ENCODE measurements at regions not wholly inside any gene's neighbourhood (a gene's known extent, or its start where the extent isn't known, plus 50 kb on each side); places are given as distances from the start of the nearest gene placed in this dataset.

- no peaks in the 10 kb centered on the region for H3K36me3 ChIP-seq (ENCODE audit: control insufficient read depth in 3 of 3, insufficient read depth in 2 of 3, low read depth in 1 of 3, low read length in 3 of 3)
- FAIRE-seq = no peak
- H3K27me3 ChIP-seq (ENCODE audit: control insufficient read depth in 3 of 3, insufficient read depth in 3 of 3, low read length in 3 of 3) = peaks cover 0 to 4% (median 0%) of the 10 kb centered on the region in 3 donors
- no peak overlapping the region for H3K27ac ChIP-seq (ENCODE audit: low read depth in 1 of 3, low read length in 2 of 3)
- no peak for DNase-seq
- H3K4me1 ChIP-seq (ENCODE audit: control insufficient read depth in 3 of 3, insufficient read depth in 2 of 3, low read depth in 1 of 3, low read length in 2 of 3) = no peaks in the 10 kb centered on the region
- no peak overlapping the region for H3K4me3 ChIP-seq (ENCODE audit: low read depth in 1 of 3, low read length in 3 of 3)
- peaks cover 0 to 5% of the 10 kb centered on the region in 2 donors for H3K9me3 ChIP-seq (ENCODE audit: control insufficient read depth in 2 of 2, insufficient read depth in 1 of 2, low read depth in 1 of 2, low read length in 1 of 2)
- 63 to 80% (median 73%) methylated on average over 2 of the region's 2 CpGs for WGBS, 3 donors
Observed at GRCh38 chr18:63037491-63037890, 282.1 kb downstream of the BCL2 start.

GRCh38 chr18:63031375-63031774, 288.2 kb downstream of the BCL2 start:
- H3K9me3 ChIP-seq (ENCODE audit: control insufficient read depth in 2 of 2, insufficient read depth in 1 of 2, low read depth in 1 of 2, low read length in 1 of 2) = no peaks in the 10 kb centered on the region
- WGBS, 3 donors = 67 to 85% (median 73%) methylated on average over 1 of the region's 1 CpG
- FAIRE-seq (no peak), DNase-seq (no peak)
- H3K27ac ChIP-seq (ENCODE audit: low read depth in 1 of 3, low read length in 2 of 3) = no peak overlapping the region
- no peaks in the 10 kb centered on the region for H3K4me1 ChIP-seq (ENCODE audit: control insufficient read depth in 3 of 3, insufficient read depth in 2 of 3, low read depth in 1 of 3, low read length in 2 of 3)
- H3K36me3 ChIP-seq (ENCODE audit: control insufficient read depth in 3 of 3, insufficient read depth in 2 of 3, low read depth in 1 of 3, low read length in 3 of 3) = no peaks in the 10 kb centered on the region
- H3K4me3 ChIP-seq (ENCODE audit: low read depth in 1 of 3, low read length in 3 of 3) = no peak overlapping the region
- H3K27me3 ChIP-seq (ENCODE audit: control insufficient read depth in 3 of 3, insufficient read depth in 3 of 3, low read length in 3 of 3) = no peaks in the 10 kb centered on the region

Measured in small intestine (tissue), 7 donors.